8988T (cell line): ENCODE measurements at regions not wholly inside any gene's neighbourhood (a gene's known extent, or its start where the extent isn't known, plus 50 kb on each side); places are given as distances from the start of the nearest gene placed in this dataset.

Experiments used
- DNase-seq: peaks from one replicate; pipeline ENCODE4 v3.0.0; 2011

DNA sequence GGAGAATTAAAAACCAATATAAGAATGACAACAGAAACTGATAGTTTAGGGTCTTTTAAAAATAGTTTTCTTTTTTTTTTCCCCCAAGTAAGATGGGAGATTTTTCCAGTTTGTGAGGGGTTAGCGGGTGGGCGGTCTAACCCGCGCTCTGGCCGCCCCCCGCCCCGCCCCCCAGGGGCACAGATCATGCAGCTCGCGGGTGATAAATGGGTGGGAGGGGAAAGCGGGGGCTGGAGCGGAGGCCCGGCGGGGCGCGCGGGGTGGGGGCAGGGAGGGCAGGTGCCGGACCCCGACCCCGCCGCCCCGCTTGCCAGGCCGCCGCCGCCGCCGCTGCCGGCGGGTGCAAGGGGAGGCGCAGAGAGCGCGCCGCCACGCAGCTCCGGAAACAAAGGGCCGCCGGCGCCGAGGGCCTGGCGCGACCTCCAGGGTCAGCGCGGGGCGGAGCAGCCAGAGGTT is 60.1 kb upstream of the GSE1 start:
- no peak for DNase-seq

DNA sequence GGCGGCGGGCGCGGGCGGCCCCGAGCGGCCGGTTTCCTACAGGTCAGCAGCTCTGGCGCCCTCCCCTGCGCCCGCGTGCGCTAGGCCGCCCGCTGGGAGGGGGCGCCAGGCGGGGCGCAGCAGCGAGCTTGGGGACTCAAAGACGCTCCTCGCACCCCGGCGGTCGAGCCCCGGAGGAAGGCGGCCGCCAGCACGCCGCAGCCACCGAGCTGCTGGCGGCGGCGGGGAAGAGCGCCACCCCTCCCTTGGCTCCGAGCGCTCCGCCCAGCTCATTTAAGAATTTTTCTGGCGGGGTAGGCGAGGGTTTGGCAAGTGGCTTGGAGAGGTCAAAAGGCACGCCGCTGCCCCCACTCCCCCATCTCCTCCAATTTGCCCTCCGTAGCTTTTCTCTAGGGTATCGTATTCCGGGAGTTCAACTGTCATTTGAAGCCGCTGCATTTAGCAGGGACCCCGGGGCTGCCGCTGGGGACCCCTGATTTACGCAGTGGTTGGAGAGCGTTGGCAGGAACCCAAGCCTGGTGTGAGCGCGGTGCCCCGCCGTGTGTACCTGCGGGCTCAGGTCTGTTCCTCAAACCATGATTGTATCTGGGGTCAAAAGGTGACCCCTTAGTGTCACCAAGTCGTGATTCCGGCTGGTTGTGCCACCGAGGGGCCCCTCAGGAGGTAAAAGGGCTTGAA is 59.5 kb upstream of the GSE1 start:
- DNase-seq = peak; percentile 85

DNA sequence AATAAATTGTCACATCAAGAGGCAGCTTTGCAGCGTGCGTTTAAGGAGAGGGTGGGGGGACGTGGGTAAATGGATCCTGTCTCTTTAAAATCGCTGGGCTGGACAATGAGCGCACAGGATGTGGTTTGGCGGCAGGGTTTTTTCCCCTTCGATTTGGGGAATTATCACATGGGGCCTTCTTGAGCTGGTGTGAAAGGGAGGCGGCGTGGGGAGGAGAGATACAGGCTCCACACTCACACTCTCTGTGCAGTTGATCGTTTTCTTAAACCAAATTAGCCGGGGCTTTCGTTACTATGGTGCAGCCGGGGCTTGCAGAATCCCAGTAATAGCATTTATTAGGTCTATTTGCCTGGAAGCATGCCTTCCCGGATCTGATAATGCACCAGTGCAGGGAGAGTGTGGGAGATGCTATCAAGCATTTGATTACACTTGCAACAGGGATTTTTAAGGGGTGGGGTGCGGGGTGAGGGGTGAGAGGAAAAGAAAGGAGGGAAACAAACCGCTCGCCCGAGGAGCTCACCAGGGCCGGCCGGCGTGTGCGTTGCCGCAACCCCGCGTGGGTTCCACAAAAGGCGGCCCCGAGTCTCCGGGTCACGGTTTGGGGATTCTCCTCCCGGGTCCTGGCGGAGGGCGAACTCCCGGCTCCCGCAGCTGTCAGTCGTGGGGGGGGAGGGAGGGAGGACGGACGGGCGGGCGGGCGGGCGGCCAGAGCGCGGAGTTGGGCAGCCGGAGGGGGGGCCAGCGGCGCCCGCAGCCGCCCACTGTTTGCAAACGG is 58.8 kb upstream of the GSE1 start:
- peak; percentile 98 for DNase-seq

- DNase-seq = peak; percentile 81
Observed at GRCh38 chr16:85554889-85555718, 58.0 kb upstream of the GSE1 start.

DNA sequence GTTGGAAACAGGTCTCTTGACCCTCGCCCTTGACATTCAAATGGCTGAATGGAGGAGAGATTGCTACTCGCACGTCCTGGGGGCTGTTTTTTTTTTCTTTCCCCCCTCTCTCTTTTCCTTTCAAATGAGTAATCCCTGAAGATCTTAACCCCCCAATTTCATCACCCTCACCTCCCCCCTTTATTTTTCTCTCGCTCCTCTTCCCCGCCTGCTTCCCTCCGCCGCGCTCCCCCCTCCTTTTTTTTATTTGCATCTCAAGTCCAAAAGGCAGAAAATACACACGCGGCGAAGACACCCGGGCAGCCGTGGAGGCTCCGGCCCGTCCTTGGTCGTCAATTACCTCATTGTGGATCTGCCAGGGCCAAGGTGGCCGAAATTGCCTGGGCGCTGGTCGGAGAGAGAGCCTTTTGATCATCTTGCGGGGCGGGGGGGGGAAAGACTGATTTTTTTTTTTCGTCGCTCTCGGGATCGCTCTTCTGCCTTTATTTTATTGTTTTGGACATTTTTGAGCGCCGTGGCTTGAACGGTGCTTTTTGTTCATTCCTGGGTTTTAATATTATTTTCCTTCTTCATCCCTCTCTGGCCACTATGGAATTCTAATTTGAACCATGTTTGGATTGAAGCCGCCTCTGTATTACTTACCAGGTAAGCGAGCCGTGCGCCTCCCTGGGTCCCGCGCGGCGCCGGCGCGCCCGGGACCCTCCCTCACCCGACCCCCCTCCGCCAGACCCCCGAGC is 57.2 kb upstream of the GSE1 start:
- peak; percentile 61 for DNase-seq

GRCh38 chr16:85556456-85557082 is 56.6 kb upstream of the GSE1 start:
- DNase-seq = peak; percentile 89

- DNase-seq = peak; percentile 89
Observed at GRCh38 chr16:85557083-85557970, 55.8 kb upstream of the GSE1 start.

DNA sequence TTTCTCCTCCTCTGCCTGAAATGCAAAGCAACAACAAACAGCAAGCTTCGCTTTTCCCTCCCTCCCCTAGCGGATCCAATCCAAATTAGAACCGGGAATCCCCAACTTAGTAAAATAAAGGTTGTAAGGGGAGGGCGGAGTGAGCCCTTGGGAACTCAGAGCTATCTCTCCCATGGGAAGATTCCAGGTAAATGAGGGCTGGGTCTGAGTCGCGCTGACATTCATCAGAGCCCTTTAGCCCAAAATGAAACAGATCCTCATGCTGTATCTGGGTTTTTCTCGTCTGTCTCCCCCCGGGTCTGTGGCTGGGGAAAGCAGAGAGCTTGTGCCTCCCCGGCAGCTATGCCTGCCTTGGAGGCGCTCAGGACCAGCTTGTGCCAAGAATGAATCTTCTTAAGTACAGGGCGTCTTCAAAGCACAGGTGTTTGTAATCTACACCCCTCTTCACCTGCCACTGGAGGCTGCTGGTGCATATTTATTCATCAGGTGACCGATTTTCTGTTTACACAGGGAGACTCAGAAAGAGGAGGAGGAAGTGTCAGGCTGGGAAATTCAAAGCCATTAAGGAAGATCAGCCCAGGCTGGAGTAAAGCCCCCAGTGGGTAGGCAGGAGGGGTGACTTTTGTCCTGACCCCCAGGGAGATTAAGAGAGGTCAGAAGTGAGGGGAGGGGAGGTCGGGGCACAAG is 55.0 kb upstream of the GSE1 start:
- DNase-seq = no peak

DNA sequence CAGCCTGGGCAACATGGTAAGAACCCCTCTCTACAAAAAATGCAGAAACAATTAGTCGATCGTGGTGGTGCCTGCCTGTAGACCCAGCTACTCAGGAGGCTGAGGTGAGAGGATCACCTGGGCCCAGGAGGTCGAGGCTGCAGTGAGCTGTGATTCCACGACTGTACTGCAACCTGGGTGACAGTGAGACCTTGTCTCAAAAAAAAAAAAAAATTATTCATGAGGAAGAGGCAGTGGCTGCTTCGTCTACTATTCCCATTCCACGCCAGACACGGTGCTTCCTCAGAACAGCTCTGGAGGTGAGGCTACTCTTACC is 52.2 kb upstream of the GSE1 start:
- DNase-seq = no peak

DNA sequence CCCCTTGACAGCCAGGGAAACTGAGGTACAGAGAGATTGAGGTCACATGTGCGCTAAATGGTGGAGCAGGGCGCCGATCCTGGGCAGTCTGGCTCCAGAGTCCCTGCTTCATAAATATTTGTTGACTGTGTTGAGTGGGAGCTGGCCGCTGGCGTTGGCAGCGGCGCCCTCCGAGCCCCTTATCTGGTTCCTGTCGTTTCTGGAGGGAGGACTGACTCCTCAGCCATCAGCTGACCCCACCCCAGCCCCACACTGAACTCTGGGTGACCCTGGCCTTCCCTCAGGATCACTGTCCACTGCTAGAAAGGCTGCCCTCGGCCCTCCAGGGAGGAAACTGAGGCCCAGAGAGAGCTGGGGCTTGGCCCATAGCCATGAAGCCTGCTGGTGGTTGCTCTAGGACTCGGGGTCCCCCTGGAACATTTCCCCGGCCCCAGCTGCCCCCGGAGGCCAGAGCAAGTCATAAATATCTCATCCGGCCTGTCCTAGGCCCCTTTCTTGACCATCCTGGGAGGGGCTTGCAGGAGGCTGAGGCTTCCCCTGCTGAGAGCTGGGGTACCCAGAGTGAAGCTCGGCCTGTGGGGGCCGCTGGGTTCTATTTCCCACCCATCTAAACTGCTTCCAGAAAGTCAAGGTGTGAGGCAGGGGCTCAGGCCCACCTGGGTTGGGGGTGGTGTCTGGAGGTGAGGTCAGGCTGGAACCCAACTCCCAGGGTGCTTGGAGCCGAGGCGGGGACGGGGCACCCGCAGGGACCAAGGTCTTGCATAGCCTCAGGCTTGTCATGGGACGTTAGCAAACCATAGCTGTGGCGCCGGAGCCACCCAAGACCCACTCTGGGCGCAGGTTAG is 51.7 kb upstream of the GSE1 start:
- no peak for DNase-seq

DNA sequence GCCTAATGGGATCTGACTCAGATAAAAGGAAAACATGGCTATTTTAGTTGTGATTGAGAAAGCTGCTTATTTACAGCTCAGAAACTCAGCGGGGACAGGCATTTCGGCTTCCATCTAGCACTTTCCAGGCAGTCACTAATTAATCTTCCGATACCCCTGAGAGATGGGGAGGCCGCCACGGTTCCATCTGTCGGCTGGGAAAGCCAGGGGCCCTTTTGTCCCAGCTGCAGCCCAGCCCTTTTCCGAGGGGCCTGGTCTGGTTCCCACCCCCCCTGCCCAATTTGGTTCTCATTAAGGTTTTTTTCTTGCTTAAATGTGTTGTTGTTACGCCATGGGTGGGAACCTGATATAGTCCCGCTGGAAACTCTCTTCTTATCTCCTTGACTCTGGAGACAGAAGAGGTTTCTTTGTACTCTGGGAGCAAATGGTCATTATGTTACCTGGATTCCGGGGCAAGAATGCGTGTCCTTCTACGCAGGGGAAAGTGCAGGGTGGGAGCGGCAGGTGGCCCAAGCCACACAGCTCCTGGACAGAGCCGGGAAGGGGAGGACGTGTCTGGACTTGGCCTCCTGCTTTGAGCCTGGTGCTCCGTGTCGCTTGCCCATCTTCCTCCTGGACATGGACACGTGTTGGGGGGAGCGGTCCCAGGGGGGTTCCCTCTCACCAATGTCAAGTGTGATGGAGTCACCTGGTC is 50.9 kb upstream of the GSE1 start:
- DNase-seq = no peak

- no peak for DNase-seq
Observed at GRCh38 chr16:85563034-85563433, 50.1 kb upstream of the GSE1 start.
